Osteocyte (in vitro differentiated cells): ENCODE measurements at regions not wholly inside any gene's neighbourhood (a gene's known extent, or its start where the extent isn't known, plus 50 kb on each side); places are given as distances from the start of the nearest gene placed in this dataset.

Source experiments
- DNase-seq: peaks from one replicate; pipeline ENCODE4 v3.0.0; 2021; ENCODE audit warnings: mixed read lengths; ENCODE audit not compliant: unreplicated experiment; ENCODE audit errors: extremely low spot score
- H3K27ac Mint-ChIP-seq: one replicate; pipeline ENCODE4 v1.8.0; 2021; ENCODE audit warnings: mild to moderate bottlenecking, mixed read lengths; ENCODE audit not compliant: unreplicated experiment
- H3K27me3 Mint-ChIP-seq: one replicate; pipeline ENCODE4 v1.8.0; 2021; ENCODE audit warnings: mixed read lengths; ENCODE audit not compliant: unreplicated experiment
- H3K36me3 Mint-ChIP-seq: one replicate; pipeline ENCODE4 v1.8.0; 2021; ENCODE audit warnings: mixed read lengths; ENCODE audit not compliant: unreplicated experiment
- H3K4me1 Mint-ChIP-seq: one replicate; pipeline ENCODE4 v1.8.0; 2021; ENCODE audit warnings: mixed read lengths; ENCODE audit not compliant: unreplicated experiment
- H3K4me3 Mint-ChIP-seq: one replicate; pipeline ENCODE4 v1.8.0; 2021; ENCODE audit warnings: mild to moderate bottlenecking, moderate library complexity, mixed read lengths; ENCODE audit not compliant: unreplicated experiment
- H3K9me3 Mint-ChIP-seq: one replicate; pipeline ENCODE4 v1.8.0; 2021; ENCODE audit warnings: mixed read lengths; ENCODE audit not compliant: unreplicated experiment
- CTCF ChIP-seq: fragments of 200-600 bp; sonication (generic); IDR thresholded peaks from 2 replicates; pipeline ENCODE4 v1.5.0; 2021; ENCODE audit warnings: antibody characterized with exemption, mild to moderate bottlenecking, moderate library complexity

- Mint-ChIP-seq H3K4me3 (no peak overlapping the region), H3K27ac (no peak overlapping the region), H3K36me3 (no peaks in the 10 kb centered on the region), H3K4me1 (no peaks in the 10 kb centered on the region), H3K9me3 (no peaks in the 10 kb centered on the region), H3K27me3 (no peaks in the 10 kb centered on the region)
- no peak for TF ChIP-seq CTCF
- no peak for DNase-seq
Measured at GRCh38 chr12:84756961-84757360, 155.6 kb downstream of the SLC6A15 start.

- DNase-seq: no peak
- Mint-ChIP-seq H3K4me3 (no peak overlapping the region), H3K27me3 (peaks cover 5% of the 10 kb centered on the region), H3K9me3 (no peaks in the 10 kb centered on the region), H3K4me1 (peaks cover 3% of the 10 kb centered on the region), H3K27ac (no peak overlapping the region), H3K36me3 (no peaks in the 10 kb centered on the region)
- no peak for TF ChIP-seq CTCF
Measured at GRCh38 chr12:84745127-84745526, 167.5 kb downstream of the SLC6A15 start.

GRCh38 chr12:84741692-84742091 lies 170.9 kb downstream of the SLC6A15 start:
- Mint-ChIP-seq H3K27ac (no peak overlapping the region), H3K36me3 (no peaks in the 10 kb centered on the region), H3K9me3 (no peaks in the 10 kb centered on the region), H3K4me3 (no peak overlapping the region), H3K4me1 (peaks cover 6% of the 10 kb centered on the region), H3K27me3 (no peaks in the 10 kb centered on the region)
- TF ChIP-seq CTCF: no peak
- no peak for DNase-seq

GRCh38 chr12:84741031-84741430 lies 171.6 kb downstream of the SLC6A15 start:
- TF ChIP-seq CTCF: no peak
- DNase-seq: no peak
- Mint-ChIP-seq H3K27ac (no peak overlapping the region), H3K9me3 (no peaks in the 10 kb centered on the region), H3K4me3 (no peak overlapping the region), H3K36me3 (no peaks in the 10 kb centered on the region), H3K27me3 (no peaks in the 10 kb centered on the region), H3K4me1 (peaks cover 6% of the 10 kb centered on the region)

DNA sequence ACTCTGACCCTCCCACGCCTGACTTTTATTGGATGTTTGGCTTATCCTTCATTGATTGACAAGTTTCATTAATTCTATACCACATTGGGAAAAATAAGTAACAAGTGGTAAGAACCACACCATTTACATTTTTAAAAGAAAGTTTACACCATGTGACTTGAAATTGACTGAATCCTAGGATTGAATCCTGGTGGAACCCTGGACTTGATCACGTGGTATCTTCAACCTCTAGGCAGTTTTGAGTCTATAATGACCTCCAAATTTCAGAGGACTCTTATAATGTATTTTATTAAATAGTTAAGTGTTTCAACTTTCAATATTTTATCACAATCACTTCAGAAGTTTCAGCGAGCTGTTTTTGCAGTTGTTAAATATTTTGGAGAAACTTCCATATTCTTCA lies 172.0 kb downstream of the SLC6A15 start:
- H3K27ac Mint-ChIP-seq: no peak overlapping the region
- peaks cover 6% of the 10 kb centered on the region for H3K4me1 Mint-ChIP-seq
- DNase-seq: no peak
- no peaks in the 10 kb centered on the region for H3K27me3 Mint-ChIP-seq
- H3K36me3 Mint-ChIP-seq: no peaks in the 10 kb centered on the region
- TF ChIP-seq CTCF: no peak
- H3K4me3 Mint-ChIP-seq: no peak overlapping the region
- H3K9me3 Mint-ChIP-seq: no peaks in the 10 kb centered on the region
